Activated naive CD4-positive, alpha-beta T cell (primary cell): ENCODE measurements at regions not wholly inside any gene's neighbourhood (a gene's known extent, or its start where the extent isn't known, plus 50 kb on each side); places are given as distances from the start of the nearest gene placed in this dataset.
"Not testable (repeated sequence)": the region's sequence is repeated elsewhere in the genome, so short reads cannot be mapped to it uniquely, and the experiment has no call there.

Experiments
- DNase-seq, 4 experiments: peaks; one replicate each; lab custom pipeline; 2025; lab: John Stamatoyannopoulos, UW

DNA sequence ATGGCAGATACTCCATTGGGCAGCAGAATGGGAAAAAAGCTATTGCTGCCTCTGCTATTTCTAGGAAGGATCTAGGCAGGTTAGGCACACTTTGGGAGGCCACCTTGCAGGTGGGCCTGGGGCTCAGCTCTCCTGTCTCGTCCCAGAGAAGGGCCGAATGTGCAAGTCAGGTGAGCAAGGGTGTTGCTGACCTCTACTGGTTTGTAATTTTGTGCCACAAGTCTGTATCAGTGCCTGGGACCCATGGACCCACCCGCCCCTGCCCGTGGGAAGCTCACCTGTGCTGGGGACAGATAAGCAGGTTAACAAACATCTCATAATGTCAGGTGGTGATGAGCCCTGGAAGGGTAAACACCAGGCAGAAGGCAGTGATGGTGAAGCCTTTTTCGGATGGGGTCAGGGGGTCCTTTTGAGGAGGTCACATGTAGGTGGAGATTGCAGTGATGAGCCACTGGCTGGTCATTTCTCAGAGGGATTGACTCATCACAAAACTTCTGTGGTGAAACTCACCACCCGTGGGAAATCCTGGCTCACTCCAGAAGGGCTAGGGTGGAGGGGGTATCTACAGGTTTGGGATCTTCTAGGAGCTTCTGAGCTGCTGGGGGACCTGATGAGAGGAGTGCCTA is 161.3 kb downstream of the KLF13 start:
- DNase-seq = no peak

DNA sequence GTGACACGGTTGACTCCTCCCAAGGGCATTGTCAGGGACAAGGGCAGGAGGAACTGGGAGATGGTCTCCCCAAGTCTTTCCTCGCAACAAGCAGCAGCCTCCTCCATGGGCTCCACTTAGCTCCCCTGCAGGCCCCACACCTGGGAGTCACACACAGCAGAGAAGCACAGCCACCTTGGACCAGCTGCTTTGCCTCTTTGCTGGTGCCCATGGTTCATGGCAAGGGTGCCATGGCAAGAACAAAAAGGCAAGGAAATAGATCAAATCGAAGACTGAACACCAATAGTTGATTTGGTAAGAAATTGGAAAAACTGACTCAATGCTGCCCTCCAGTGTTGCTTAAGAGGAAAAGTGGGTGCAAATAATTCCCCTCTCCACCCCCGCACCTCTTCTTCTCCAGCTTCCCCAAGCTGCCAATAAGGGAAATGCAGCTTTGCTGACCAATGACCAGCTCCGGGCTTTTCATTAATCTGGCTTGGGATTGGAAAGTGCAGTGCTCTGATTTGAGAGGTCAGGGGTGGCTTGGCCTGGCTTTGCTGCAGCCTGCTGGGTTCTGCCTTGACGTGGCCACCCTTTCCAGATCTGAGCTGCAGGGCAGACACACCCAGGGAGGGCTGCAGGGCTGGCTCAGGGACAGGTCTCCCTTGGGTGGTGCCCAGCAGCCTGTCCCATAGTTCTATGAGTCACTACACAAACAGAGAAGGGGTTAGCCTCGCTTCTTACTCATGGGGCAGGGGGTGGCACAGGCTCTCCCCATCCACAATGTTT is 162.0 kb downstream of the KLF13 start:
- peak in 1 of 4 experiments; percentile 11 for DNase-seq

DNA sequence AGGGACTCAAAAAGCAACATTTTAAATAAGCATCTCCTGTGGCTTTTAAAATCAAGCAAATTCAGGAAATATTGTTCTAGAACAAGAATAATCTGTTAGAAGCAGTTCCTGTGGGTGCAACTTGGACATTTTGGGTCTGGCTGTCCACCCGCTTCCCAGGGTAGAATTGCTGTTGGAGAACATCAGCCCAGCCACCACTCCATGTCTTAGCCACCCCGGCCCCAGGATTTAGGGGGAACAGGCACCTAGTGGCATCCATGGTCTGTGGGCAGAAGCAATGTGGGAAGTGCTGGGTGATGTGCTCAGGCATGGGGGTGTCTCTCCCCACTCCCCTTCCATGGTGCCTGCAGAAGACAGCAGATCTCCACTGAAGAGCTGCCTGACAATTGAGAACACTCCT is 162.6 kb downstream of the KLF13 start:
- no peak for DNase-seq

DNA sequence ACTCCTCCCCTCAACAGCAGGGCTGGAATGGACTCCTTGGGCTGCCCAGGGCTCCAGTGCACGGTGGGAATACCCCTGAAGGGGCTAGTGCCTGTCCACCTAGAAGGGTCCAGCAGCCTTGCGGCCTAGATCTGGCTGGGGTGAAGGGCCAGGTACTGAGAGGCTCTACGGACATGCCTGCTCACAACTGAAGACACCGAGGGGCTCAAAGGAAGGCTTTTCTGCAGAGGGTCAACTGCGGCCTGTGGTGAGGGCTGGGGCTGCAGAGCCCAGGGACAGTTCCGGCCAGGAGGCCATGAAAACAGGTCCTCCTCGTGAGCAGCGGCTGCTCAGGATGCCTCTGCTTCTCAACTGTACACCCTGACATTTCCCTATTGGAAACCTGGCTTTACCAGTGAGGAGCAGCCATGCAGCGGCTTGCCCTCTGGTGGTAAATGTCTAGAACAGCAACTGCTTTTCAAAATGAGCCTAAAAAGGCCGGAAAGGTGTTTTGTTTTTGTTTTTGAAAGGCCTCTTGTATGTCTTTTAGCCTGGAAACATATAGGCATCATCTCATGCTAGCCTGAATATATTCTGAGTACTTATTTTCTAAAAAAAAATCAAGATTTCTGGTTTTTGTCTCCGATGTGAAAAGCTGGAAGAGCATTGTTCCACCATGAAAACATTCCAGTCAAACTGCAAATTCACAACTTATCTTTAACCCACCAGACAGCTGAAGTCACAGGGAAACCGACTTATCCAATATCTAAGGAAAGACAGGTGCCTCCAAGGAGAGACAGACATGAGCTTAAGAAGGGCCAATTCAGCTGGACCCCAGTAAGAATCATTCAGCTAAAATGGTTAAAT is 163.4 kb downstream of the KLF13 start:
- peak in 1 of 4 experiments; percentile 16 for DNase-seq

DNA sequence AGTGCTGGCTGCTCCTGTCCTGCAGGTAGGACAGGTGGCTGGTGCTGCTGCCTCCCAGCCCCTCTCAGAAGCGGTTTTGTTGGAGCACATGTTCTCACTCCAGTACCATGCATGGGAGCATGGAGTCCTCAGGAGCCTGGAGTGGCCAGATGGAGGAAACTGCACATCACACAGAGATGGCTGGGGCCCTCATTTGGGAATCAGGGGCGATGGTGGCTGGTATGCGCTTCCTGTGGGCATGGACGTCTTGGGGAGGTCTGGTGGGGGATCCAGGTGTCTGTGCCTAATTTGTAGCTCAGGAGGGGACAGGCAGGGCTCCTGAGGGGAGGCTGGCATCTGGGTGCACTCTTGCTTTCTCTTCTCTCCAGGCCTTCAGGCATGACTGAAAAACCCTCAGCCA is 168.2 kb downstream of the KLF13 start:
- no peak for DNase-seq

DNA sequence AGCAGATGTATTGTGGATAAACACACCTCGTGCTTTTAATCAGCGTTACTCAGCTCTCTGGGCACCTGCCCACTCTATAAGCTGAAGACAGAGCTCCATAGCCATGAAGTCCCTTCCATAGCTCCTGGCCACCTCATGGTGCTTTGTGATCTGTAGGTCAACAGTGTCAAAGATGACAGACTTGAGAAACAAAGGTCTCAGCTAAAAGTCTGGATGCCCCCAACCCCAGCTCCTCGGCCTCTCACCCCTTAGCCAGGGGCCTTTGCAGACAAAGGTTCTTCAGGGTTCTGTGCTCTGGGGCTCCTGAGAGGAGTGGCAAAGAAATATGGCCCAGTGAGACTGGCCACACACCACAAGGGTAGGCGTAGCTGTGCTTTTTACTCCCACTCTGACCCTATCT is 168.6 kb downstream of the KLF13 start:
- no peak for DNase-seq

DNA sequence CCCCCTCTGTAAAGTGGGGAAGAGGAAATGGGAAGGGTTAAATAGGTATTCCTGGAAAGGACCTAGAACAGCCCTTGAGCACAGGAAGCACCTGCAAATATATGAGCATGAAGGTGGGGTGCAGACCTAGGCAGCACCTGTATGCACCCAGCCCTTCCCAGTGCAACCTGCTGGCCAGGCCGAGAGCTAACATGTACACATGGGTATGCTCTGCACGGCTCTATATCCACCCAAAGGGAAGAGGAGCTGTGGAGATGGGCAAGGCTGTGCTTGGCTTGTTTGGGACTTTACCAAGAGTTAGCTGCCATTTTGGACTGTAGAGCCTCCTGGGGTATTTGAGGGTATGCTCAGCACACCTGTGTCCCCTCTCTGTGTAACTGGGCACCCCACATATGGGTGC is 171.2 kb downstream of the KLF13 start:
- no peak for DNase-seq

DNA sequence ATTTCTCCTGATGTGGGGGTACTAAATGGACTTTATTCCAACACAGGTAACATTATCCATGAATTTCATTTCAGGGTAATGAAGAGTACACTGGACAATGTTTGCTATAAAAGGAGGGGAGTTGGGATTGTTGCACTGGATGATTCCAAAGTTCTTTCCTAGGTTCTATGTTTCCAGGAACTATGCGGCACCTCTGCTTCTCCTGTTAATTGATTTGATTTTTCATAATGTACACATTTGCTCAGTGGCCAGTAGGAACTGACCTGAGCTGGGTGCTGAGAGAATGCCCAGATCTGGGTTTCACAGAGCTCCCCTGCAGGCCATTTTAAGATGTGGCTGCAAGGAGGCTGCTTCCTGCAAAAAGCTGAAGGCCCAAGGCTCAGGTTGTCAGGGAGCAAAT is 171.7 kb downstream of the KLF13 start:
- DNase-seq = no peak

DNA sequence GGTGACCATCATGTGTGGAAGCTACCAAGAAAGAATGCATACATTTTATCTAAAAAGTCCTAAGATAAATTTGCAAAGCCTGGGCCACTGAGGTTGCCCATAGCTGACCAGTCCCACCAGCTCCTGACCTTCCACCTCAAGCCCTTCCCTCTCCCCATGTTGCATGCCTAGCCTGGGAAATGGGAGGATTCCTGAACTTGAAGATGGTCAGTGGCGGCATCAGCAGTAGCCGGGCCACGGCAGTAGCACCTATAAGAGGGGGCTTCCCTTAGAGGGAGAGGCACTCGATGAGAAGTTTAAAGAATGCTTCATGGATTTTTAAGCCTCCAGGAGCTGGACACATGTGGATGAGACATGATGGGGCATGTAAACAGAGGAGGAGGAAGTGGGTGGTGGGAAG is 172.1 kb downstream of the KLF13 start:
- DNase-seq = no peak

DNA sequence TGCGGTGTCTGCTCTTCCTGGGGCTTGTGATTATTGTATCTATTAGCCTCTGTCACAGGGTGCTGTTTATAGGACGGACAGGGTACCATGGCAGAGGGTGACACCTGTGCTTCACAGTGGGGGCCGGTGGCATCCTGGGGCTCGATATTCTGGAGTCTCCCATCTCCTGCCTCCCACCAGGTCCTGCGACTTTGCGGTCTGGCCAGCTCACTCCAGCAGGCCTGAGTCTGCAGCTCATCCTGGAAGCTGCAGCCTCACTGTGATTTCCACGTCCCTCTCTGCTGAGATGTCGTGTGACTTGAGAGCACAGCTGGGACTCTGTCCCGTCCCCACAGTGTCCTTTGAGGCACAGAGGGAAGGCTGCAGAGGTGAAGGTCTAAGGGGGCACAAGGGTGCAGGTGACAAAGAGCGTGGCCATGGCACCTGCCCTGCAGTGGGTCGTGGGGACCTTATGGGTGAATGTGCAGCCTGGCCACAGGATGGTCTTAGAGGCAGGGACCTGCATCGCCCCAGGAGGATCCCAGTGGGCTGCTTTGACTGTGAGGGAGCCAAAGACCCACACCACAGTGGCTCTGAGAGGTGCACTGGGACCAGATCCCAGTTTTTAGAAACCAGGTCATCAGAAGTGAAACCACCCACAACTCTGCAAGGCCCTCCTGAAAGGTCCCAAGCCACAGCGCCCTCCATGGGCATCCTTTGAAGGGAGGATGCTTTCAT is 172.8 kb downstream of the KLF13 start:
- DNase-seq = no peak

DNA sequence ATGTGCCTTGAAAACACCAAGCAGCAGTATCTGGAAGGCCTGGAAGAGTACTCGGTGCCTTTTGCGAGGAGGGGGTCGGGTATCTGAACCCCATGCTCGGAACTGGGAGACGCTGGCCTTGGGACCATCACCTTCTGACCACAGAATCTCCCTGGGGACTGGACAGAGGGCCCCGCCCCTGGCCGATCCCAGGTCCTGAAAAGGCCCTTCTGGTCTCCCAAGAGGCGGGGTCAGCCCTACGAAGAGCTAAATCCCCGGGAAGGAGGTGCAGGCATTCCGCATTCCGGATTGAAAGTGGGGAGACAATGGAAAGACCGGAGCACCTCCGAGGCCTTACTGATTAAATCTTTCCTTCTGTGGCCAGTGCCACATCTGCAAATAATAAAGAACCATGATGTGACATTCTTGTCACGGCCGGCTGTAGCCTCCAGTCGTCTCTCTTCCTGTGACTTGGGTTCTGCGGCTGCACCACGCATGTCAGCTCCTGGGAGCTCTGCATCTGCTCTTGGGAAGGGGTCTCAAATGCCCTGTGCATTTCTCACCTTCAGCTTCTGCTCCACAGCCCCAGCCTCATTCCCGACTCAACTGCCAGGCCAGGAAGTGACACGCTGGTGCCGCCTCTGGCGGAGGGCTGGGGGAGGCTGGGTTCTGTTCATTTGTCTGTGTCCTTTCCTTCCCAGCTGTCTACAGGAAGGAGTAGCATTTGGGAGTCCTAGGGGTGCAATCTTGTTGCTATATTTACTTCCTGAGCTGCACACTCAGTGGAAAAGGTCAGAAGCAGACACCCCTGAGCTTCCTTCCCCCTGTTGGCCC is 173.5 kb downstream of the KLF13 start:
- no peak for DNase-seq

DNA sequence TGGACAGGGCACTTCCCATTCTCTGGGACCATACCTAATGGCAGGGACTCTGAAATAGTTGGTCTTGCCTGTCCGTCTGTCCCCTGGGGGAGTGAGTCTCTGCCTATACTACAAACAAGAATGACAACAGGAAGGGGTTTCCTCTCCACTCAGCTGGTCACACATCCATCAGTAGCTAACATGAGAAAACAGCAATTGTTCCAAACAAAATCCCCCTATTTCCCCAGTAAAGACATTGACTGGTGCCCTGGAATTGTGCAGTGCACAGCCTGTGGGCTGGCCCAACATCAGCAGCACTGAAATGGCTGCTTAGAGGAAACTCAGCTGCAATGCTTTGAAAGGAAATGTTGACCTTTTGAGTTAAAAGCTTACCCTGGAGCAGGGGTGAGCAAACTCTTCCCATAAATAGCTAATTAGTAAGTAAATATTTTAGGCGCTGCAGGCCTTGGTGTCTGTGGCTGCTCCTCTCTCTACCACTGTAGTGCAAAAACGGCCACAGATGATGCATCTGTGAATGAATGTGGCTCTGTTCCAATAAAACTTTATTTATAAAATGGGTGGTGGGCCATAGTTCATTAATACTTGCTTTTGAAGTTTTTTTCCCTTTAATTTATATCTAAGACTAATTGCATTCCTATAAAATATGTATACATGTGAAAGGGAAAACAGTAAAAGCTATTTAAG is 174.3 kb downstream of the KLF13 start:
- DNase-seq = no peak

DNA sequence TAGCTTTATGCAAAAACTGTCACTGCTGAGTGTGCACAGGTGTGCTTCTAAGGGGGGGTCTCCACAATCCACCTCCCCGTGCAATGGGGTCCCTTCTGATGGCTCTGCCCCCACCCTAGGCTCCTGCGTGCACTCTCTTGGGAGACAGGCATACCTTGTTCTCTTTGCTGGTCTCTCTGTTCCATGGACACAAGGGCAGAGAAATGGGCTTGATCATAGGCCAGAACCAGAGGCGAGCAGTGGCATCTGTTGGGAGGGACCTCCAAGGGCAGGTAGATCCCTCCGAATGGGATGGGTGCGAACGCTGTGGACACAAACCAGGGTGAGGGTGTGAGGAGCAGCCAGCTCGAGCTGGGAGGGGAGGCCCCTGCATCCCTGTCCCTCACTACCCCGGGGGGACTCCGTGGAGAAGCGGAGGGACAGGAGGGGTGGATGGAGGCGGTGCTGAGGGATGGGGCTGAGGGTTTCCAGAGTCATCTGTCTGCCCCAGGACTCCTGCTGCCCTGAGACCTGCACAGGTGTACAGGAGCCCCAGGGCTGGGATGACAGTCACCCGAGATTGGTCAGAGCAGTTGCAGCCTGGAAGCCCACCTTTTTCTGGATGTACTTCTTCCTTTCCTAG is 175.0 kb downstream of the KLF13 start:
- no peak for DNase-seq

DNA sequence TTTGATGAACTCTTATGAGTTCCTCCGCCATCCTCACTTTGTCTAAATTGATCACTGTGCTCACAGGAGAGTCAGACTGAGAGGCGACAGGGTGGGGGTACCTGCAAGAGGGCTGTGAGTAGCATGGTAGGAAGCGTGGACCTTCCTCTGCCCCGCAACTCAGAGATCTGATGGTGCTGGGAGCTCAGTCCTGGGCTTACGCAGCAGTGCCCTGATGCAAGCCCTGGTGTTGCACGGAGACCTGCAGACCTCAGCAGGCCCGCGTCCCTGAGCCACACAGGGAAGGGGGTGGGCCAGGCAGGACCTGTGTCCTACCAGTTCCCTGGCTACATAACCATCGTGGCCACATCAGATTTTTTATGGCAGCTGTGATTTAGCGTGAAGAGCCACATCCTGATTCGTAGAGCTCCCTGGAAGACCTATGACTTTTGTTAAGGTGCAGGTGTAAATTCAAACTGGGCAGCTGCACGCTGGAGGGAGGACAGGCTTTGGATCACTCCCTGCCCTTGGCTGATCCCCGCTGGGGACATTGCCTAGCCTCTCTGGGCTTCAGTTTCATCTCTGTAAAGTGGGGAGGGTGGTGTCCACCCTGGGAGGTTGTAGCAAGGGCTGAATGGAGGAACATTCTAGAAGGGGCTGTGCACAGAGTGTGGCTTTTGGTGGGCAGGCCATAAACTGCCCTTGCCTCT is 176.1 kb downstream of the KLF13 start:
- DNase-seq = no peak

DNA sequence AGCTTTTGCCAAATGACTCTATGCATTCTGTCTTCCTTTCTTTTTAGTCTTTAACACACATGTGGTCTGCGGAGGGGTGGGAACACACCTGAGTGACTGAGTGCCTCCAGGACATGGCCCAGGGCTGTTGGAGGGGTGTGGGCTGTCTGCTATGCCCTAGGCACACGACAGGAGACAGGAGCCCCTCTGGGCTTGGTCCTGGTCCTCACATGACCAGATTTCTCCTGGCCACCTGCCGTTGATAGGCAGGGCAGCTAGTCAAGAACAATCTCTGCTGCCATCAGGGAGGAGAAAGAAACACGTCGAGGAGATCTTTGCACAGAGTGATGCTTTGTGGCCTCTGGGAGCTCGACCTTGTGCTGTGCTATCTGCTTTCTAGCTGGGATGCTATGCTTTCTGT is 176.6 kb downstream of the KLF13 start:
- no peak for DNase-seq

DNA sequence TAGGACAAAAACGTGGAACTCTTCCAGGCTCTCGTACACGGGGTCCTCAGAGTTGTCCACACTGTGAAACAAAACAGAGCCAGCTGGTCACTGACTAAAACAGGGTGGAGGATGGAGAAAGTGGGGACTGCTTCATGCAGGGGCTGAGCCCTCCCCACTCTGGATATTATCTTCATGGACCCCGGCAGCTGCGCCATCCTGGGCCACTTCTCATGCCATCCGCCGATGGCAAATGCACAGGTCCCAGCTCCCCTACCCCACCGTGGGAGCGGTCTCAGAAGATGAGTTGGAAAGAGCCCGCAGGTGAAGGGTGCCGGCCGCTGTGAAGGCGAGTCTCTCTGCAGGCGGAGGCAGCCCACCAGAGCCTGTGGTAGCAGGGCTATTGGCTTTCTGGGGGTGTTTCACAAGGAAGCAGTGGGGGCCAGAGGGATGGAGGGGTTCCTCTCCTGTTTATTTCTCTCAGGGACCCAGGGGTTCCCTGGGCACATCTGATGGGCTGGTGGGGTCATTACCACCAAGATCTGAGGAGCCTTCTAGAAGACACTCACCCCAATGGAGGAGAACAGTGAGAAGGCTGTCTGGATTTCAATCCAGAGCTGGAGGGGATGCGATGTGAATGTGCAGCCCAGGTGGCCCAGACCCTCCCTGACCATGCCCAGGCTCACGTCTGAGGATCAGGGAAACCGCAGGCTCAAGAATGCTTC is 177.3 kb downstream of the KLF13 start:
- DNase-seq = no peak

DNA sequence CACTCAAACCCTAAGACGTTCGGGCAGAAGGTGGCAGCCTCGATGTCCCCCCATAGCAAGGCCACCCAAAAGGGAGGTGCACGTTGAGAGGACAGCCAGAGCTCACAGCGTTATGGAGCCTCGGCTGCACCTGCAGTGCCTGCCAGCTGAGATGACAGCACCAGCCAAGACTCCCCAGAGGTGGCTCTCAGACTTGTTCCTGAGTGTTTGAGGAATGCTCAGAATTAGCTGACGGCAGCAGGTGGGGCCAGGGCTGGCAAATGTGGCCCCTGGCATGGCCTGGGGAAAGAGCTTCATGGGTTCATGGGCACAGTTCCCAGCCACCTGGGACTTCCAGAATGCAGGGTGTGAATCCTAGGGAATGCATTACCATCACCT is 177.8 kb downstream of the KLF13 start:
- no peak for DNase-seq

DNA sequence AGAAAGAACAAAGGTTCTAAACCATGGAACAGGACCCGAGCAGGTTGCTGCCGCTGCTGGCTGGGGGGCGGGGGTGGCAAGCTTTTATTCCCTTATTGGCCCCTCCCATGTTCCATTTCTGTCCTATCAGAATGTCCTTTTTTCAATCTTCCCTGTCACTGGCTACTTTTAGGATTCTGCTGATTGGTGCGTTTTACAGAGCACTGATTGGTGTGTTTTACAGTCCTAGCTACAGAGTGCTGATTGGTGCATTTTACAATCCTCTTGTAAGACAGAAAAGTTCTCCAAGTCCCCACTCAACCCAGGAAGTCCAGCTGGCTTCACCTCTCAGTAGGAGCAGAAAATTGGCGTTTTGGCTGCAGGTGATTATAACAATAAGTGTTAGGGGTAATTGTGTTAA is 180.9 kb downstream of the KLF13 start:
- not testable (repeated sequence) for DNase-seq

DNA sequence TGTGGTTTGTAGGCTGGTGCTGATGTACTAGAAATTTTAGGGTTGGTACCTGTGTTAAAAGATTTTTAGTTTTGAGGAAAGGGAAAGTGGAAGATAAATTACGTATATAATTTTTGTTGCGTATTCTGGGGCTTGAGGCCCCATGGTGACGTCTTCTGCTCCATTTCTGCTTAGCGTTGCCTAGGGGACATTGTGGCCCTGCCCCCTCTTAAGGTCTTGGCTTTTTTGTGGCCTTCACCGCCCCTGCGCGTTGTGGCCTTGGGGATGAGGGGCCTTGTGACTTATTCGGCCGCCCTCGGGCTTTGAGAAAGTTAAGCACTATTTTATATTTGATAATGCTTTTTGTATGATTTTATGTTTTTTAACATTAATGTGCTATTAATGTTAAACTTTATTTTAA is 182.0 kb downstream of the KLF13 start:
- no peak for DNase-seq
